ENCODE measurements at regions not wholly inside any gene's neighbourhood (a gene's known extent, or its start where the extent isn't known, plus 50 kb on each side); places are given as distances from the start of the nearest gene placed in this dataset.

DNA sequence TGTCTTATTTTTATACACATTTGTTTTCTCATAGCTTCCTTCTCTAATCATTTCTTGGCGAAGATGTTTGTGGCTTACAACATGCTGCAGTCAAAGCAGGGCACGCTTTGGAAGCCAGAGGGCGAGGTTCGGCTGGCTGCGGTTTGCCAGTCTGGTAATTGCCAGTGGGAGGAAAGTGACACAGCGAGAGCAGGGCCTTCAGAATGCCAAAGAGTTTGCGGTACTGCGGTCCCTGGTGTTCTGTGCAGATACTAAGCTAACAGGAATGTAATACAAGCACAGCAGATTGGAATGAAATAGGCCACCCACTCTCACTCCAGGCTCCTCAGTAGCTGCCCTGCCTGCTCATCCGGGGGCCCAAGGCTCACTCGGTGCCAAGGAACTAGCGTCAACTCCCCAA is 58.7 kb upstream of the TGM3 start:
- CTCF ChIA-PET (ENCODE audit: partially characterized antibody): interaction anchor here (2.1 kb wide), 1 partner anchor 29 kb away, joined by 7 read pairs; no protein-coding TSS in a partner anchor
- no peak overlapping the region for H3K27ac ChIP-seq (ENCODE audit: low read depth, low read length)

DNA sequence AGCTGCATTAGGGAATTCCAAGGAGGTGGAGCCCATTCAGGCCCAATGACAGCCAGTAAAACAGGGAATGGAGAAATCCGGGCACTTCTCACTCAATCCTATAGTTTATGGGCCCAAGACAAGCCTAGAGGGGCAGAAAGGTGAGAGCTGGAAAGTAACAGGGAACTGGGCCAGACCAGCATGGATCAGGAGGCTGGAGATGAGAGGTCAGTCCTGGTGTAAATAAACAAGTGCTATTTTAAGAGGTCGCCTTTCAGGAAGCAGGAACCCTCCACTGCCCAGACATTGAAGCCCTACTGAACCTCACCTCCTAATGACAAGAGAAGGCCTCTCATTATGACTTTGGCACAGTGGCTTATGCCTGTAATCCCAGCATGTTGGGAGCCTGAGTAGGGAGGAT is 57.2 kb upstream of the TGM3 start:
- intact Hi-C loops (cut with micrococcal nuclease): no loop called here
- Histone ChIP-seq H3K4me1 (ENCODE audit: insufficient read depth, low read length) (no peaks in the 10 kb centered on the region), H3K36me3 (ENCODE audit: insufficient read depth, low read length) (no peaks in the 10 kb centered on the region), H3K27ac (ENCODE audit: low read depth, low read length) (no peak overlapping the region), H3K27me3 (ENCODE audit: insufficient read depth, low read length) (no peaks in the 10 kb centered on the region), H3K9me3 (ENCODE audit: control insufficient read depth in 1 of 2, low read length in 2 of 2) (no peaks in the 10 kb centered on the region), H3K4me3 (ENCODE audit: low read length in 2 of 2) (no peak overlapping the region)
- Mint-ChIP-seq H3K27ac (no peak overlapping the region), H3K4me1 (no peaks in the 10 kb centered on the region), H3K36me3 (no peaks in the 10 kb centered on the region), H3K9me3 (no peaks in the 10 kb centered on the region), H3K4me3 (no peak overlapping the region), H3K27me3 (peaks cover 5 to 7% of the 10 kb centered on the region in 2 donors)
- no peak for DNase-seq
- POLR2A ChIA-PET (ENCODE audit: partially characterized antibody): no interaction called here
- CTCF ChIA-PET (ENCODE audit: partially characterized antibody): no interaction called here

More for the DNA sequence above, 58.7 kb upstream of the TGM3 start:
- POLR2A ChIA-PET (ENCODE audit: partially characterized antibody): no interaction called here
- Mint-ChIP-seq H3K9me3 (no peaks in the 10 kb centered on the region), H3K27me3 (peaks cover 0 to 7% of the 10 kb centered on the region in 2 donors), H3K36me3 (no peaks in the 10 kb centered on the region), H3K4me3 (no peak overlapping the region), H3K27ac (no peak overlapping the region), H3K4me1 (no peaks in the 10 kb centered on the region)
- no peak overlapping the region for H3K4me3 ChIP-seq (ENCODE audit: low read length in 2 of 2)
- no peak for DNase-seq
- no peaks in the 10 kb centered on the region for H3K27me3 ChIP-seq (ENCODE audit: insufficient read depth, low read length)
- H3K36me3 ChIP-seq (ENCODE audit: insufficient read depth, low read length): no peaks in the 10 kb centered on the region
- no peaks in the 10 kb centered on the region for H3K9me3 ChIP-seq (ENCODE audit: control insufficient read depth in 1 of 2, low read length in 2 of 2)
- intact Hi-C loops (cut with micrococcal nuclease): no loop called here
- H3K4me1 ChIP-seq (ENCODE audit: insufficient read depth, low read length): no peaks in the 10 kb centered on the region

DNA sequence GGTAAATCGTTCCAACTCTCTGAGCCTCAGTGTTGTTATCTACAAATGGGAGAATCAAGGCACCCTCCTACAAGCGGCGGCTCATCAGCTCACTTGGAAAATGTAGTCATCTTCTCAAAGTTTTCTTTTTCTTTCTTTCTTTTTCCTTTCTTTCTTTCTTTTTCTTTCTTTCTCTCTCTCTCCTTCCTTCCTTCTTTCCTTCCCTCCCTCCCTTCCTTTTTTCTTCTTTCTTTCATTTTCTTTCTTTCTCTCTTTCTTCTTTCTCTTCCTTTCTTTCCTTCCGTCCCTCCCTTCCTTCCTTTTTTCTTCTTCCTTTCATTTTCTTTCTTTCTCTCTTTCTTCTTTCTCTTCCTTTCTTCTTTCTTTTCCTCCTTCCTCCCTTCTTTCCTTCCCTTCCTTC is 55.0 kb upstream of the TGM3 start:
- Histone ChIP-seq H3K4me3 (ENCODE audit: low read length in 2 of 2) (no peak overlapping the region), H3K36me3 (ENCODE audit: insufficient read depth, low read length) (no peaks in the 10 kb centered on the region), H3K27ac (ENCODE audit: low read depth, low read length) (no peak overlapping the region), H3K9me3 (ENCODE audit: control insufficient read depth in 1 of 2, low read length in 2 of 2) (no peaks in the 10 kb centered on the region), H3K27me3 (ENCODE audit: insufficient read depth, low read length) (no peaks in the 10 kb centered on the region), H3K4me1 (ENCODE audit: insufficient read depth, low read length) (no peaks in the 10 kb centered on the region)
- ChIA-PET CTCF (ENCODE audit: partially characterized antibody) (no interaction called here), POLR2A (ENCODE audit: partially characterized antibody) (no interaction called here)
- Mint-ChIP-seq H3K27me3 (peaks cover 5% of the 10 kb centered on the region in 2 donors), H3K4me3 (no peak overlapping the region), H3K27ac (no peak overlapping the region), H3K9me3 (no peaks in the 10 kb centered on the region), H3K36me3 (no peaks in the 10 kb centered on the region), H3K4me1 (no peaks in the 10 kb centered on the region)
- no peak for DNase-seq
- intact Hi-C loops (cut with micrococcal nuclease): no loop called here

DNA sequence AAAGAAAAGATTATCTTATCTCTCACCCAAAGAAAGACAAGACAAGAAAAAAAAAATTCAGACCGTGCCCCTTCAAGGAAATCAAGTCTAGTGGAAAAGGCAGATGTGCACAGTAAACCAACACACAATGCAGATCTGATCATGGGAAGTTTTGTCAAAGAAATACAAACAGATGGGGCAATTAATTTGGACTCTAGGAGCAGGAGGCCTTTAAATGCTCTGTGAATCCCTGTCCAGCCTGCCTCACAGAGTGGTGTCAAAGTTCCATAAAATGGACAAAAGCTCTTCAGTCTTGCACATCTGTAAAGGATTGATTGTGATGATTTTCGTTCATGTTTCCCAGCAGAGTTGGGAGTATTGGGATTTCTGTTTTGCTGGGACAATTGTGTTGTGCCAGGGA is 53.1 kb upstream of the TGM3 start:
- no peak for DNase-seq
- H3K27me3 ChIP-seq (ENCODE audit: insufficient read depth, low read length): no peaks in the 10 kb centered on the region
- Mint-ChIP-seq H3K4me3 (no peak overlapping the region), H3K4me1 (no peaks in the 10 kb centered on the region), H3K27me3 (peaks cover 4 to 8% of the 10 kb centered on the region in 2 donors), H3K27ac (no peak overlapping the region), H3K36me3 (no peaks in the 10 kb centered on the region), H3K9me3 (no peaks in the 10 kb centered on the region)
- no peaks in the 10 kb centered on the region for H3K9me3 ChIP-seq (ENCODE audit: control insufficient read depth in 1 of 2, low read length in 2 of 2)
- H3K27ac ChIP-seq (ENCODE audit: low read depth, low read length): no peak overlapping the region
- no peak overlapping the region for H3K4me3 ChIP-seq (ENCODE audit: low read length in 2 of 2)
- H3K36me3 ChIP-seq (ENCODE audit: insufficient read depth, low read length): no peaks in the 10 kb centered on the region
- intact Hi-C loops (cut with micrococcal nuclease): no loop called here
- ChIA-PET CTCF (ENCODE audit: partially characterized antibody) (no interaction called here), POLR2A (ENCODE audit: partially characterized antibody) (no interaction called here)
- H3K4me1 ChIP-seq (ENCODE audit: insufficient read depth, low read length): no peaks in the 10 kb centered on the region

DNA sequence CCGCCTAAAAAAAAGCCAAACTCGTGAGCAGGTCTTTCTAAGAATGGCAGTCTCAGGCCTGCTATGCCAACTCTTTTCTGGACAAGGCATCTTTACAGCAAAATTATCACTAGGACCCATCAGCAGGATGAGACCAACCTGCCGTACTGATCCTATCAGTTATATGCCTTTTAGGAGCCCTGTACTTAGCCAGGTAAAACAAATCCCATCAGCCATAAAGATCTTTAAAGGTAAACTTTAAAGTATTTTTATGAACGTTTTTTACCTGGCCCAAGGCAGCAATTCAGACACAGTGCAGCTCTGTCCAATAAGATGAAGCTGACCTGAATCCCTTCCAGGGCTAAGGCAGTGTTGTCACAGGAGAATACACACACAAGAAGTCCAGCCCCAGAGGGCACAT is 51.3 kb upstream of the TGM3 start:
- H3K36me3 Mint-ChIP-seq: no peaks in the 10 kb centered on the region
- no peaks in the 10 kb centered on the region for H3K36me3 ChIP-seq (ENCODE audit: insufficient read depth, low read length)
- ChIA-PET CTCF (ENCODE audit: partially characterized antibody) (no interaction called here), POLR2A (ENCODE audit: partially characterized antibody) (no interaction called here)
- no peaks in the 10 kb centered on the region for H3K9me3 Mint-ChIP-seq
- no peak overlapping the region for H3K4me3 ChIP-seq (ENCODE audit: low read length in 2 of 2)
- H3K4me3 Mint-ChIP-seq: no peak overlapping the region
- peaks cover 7 to 14% of the 10 kb centered on the region in 2 donors for H3K27me3 Mint-ChIP-seq
- intact Hi-C loops (cut with micrococcal nuclease): no loop called here
- no peaks in the 10 kb centered on the region for H3K27me3 ChIP-seq (ENCODE audit: insufficient read depth, low read length)
- no peaks in the 10 kb centered on the region for H3K9me3 ChIP-seq (ENCODE audit: control insufficient read depth in 1 of 2, low read length in 2 of 2)
- no peak for DNase-seq
- no peaks in the 10 kb centered on the region for H3K4me1 Mint-ChIP-seq
- no peak overlapping the region for H3K27ac Mint-ChIP-seq
- H3K4me1 ChIP-seq (ENCODE audit: insufficient read depth, low read length): no peaks in the 10 kb centered on the region
- H3K27ac ChIP-seq (ENCODE audit: low read depth, low read length): no peak overlapping the region

DNA sequence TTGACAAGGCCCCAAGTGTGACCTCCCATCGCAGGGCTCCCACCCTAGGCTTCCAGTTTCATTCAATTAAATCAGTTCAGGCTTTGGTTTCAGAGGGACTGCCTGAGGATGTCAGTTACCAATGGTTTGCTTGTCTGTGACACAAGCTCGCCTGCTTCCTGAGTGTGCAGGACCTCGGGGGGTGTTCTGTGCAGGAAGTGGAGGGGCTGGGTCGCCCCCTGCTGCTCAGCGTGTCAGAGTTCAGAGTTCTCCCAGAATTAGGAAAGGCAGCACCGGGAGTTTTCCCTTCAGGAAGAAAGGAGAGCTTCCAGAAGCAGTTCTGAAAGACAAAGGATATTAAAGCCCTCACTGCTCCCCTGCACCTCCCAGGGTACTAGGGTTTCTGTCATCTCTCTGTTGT is 50.8 kb upstream of the TGM3 start:
- Histone ChIP-seq H3K36me3 (ENCODE audit: insufficient read depth, low read length) (no peaks in the 10 kb centered on the region), H3K27me3 (ENCODE audit: insufficient read depth, low read length) (no peaks in the 10 kb centered on the region), H3K27ac (ENCODE audit: low read depth, low read length) (no peak overlapping the region), H3K4me1 (ENCODE audit: insufficient read depth, low read length) (no peaks in the 10 kb centered on the region), H3K9me3 (ENCODE audit: control insufficient read depth in 1 of 2, low read length in 2 of 2) (no peaks in the 10 kb centered on the region), H3K4me3 (ENCODE audit: low read length in 2 of 2) (no peak overlapping the region)
- no peak overlapping the region for H3K4me3 Mint-ChIP-seq
- no peak overlapping the region for H3K27ac Mint-ChIP-seq
- H3K9me3 Mint-ChIP-seq: no peaks in the 10 kb centered on the region
- peaks cover 7 to 14% of the 10 kb centered on the region in 2 donors for H3K27me3 Mint-ChIP-seq
- no peaks in the 10 kb centered on the region for H3K36me3 Mint-ChIP-seq
- no peak for DNase-seq
- intact Hi-C loops (cut with micrococcal nuclease): no loop called here
- CTCF ChIA-PET (ENCODE audit: partially characterized antibody): no interaction called here
- no peaks in the 10 kb centered on the region for H3K4me1 Mint-ChIP-seq
- POLR2A ChIA-PET (ENCODE audit: partially characterized antibody): no interaction called here

DNA sequence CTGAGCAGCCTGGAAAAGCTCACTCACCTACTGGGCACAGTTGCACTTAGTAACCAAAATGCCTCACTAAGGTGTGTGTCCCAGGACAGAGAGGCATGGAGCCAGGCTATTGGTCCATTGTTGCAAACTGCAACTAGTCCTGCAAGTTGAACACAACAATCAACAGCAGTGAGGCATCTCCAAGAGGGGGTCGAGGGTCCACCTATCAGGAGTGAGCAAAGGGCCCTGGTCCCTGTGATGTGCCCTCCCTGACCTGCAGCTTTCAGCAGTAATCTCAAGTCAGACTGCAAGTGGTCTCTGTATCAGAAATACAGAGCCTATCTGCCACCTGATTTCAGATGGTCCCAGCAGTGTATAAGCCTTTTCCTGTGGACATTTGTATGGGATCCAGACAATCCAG is 50.2 kb upstream of the TGM3 start:
- H3K27me3 Mint-ChIP-seq: peaks cover 7 to 14% of the 10 kb centered on the region in 2 donors
- no peaks in the 10 kb centered on the region for H3K36me3 Mint-ChIP-seq
- ChIA-PET CTCF (ENCODE audit: partially characterized antibody) (no interaction called here), POLR2A (ENCODE audit: partially characterized antibody) (no interaction called here)
- H3K4me1 Mint-ChIP-seq: no peaks in the 10 kb centered on the region
- H3K9me3 ChIP-seq (ENCODE audit: control insufficient read depth in 1 of 2, low read length in 2 of 2): no peaks in the 10 kb centered on the region
- H3K27ac Mint-ChIP-seq: no peak overlapping the region
- no peaks in the 10 kb centered on the region for H3K4me1 ChIP-seq (ENCODE audit: insufficient read depth, low read length)
- no peak overlapping the region for H3K27ac ChIP-seq (ENCODE audit: low read depth, low read length)
- H3K27me3 ChIP-seq (ENCODE audit: insufficient read depth, low read length): no peaks in the 10 kb centered on the region
- H3K4me3 ChIP-seq (ENCODE audit: low read length in 2 of 2): no peak overlapping the region
- H3K4me3 Mint-ChIP-seq: no peak overlapping the region
- intact Hi-C loops (cut with micrococcal nuclease): no loop called here
- no peaks in the 10 kb centered on the region for H3K36me3 ChIP-seq (ENCODE audit: insufficient read depth, low read length)
- DNase-seq: no peak
- H3K9me3 Mint-ChIP-seq: no peaks in the 10 kb centered on the region

Data from CD4-positive, alpha-beta memory T cell (primary cell).